ENCODE measurements at regions not wholly inside any gene's neighbourhood (a gene's known extent, or its start where the extent isn't known, plus 50 kb on each side); places are given as distances from the start of the nearest gene placed in this dataset.

DNA sequence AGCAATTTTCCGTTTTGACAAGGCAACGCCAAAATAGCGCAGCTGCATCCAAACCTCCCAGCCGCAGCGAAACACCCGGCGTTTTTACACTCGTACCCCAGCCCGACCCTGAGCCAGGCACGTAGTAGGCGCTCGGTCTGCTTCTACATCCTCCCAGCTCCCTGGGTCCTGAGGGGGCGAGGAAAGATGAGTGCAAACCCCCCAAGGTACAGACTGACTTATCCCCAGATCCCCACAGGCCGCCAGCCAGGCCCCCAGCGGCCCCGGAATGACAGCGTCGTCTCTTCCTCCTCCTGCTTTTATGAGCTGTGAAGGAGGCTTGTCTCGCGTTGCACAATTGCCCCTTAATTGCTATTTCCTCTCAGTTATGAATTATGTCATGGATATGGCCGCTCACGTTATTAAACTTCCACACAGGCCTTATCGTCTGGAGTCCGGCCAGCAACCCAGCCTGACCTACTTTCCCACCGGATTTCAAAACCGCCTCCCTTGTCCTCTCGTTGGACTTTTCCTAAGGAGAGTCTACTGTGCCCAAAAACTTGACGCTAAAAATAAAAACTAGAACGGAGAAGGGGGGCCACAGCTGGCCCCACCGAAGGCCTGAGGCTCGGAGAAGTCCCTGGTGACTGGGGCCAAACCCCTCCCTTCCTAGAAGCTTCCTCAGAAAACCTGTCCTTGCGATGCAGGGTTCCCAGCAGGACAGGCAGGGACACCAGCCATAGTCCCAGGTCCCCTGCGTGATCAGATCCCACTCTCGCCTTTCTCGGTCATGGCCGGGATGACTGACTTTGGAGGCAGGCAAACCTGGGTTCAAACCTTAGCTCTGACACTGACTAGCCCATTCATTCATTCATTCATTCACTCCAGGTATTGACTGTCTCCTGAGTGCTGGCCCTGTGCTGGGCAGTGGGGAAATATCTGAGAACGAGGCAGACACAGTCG, 130.9 kb upstream of the PTPN1 start:
- peak; percentile 88 for DNase-seq

DNA sequence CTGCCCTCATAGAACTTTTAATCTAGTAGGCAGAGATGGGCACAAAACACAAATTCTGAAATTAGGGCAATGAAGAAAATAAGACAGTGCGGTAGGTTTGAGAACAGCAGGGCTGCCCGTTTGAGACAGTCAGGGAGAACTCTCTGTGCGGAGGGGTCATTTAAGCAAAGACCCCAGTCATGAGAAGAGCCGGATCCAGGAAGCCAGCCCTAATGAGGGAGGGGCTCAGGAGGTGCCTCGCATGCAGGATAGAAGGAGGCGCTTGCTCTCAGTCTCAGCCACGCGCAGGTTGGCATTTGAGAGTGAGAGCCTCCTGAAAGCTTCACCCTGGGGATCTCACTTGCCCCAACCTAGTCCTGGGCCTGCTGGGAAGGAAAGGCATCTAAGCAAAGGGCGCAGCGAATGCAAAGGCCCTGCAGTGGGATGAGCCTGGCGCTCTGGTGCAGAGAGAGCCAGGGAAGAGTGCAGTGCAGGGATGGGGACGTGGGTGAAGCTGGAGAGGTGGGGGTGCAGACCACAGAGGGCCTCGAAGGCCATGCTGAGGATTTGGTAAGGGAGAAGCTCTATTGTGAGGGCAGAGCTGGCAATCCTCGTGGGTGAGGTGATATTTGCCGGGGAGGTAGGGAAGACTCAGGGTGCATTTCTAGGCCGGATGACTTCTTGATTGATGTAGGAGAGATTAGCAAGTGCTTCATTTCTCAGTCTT, 130.0 kb upstream of the PTPN1 start:
- DNase-seq, result no peak

DNA sequence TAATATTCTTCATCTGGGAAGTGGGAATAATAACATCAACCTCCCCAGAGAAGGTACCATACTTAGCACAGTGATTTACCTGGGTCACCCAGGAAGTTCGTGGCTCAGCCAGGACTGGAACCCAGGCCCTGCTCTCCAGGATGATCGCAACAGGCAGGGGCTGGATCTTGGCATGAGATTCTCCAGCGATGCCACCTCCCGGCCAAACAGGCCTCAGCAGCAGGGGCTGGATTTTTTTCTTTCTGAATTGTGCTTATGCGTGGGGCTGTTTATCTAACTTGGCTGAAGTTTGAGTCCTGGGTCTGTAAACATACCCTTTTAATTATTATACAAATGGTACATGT, 129.5 kb upstream of the PTPN1 start:
- DNase-seq, result peak; percentile 62

DNA sequence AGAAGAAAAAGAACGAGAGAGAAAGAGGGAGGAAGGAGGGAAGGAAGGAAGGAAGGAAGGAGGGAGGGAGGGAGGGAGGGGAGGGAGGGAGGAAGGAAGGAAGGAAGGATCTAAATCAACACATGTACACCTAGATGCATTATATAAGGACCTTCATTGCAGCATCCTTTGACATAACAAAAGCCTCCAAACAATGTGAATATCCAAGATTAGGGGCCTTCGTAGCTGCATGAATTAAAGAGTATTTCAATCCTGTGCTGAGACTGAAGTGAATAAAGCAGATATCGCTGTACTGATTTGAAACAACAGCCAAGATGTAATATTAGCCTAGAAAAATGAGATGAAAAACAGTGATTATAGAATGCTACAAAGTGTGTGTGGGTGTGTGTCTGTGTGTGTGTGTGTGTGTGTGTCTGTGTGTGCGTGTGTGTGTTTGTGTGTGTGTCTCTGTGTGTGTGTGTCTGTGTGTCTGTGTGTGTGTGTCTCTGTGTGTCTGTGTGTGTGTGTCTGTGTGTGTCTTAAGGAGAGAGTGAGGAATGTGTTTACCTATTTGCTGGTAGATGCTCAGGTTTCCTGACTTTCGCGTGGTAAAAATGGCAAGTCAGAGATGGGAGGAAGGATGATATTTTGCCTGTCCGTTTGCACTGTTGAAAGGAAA, 129.0 kb upstream of the PTPN1 start:
- DNase-seq, result no peak

DNA sequence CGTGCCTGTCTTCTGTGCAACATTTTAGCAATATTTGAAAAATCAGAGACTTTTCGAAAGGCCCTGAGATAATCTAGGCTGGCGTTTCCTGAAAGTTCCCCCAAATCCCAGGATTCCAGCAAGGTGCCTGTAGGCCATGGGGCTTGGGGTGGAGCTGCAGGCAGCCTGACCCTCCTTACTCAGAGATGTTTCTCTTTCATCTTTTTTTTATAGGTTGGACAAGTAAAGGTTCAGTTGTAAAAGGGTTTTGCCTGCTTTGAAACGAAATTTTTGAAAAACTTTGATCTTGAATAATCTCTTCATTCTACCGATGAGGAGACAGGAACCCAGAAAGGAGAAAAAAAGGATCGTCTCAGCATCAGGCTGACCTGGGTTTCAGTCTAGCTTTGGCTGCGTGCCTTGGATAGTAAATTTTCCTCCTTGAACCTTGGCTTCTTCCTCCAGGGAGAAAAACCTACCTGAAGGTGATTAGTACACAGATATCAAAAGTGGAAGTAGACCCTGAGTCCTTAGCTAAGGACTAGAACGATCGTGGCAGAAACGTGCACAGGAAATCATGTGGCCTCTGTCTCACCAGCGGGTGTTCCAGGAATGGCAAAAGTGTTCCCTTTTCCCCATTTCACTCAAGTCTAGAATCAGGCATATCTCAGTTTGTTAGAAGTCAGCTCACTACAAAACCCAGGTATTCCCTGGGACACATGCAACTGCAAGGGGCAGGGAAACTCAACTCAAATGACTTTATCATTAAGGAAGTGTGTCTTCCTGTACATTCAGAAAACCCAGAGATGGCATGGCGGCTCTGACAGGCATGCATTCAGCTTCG, 128.2 kb upstream of the PTPN1 start:
- DNase-seq, result no peak

DNA sequence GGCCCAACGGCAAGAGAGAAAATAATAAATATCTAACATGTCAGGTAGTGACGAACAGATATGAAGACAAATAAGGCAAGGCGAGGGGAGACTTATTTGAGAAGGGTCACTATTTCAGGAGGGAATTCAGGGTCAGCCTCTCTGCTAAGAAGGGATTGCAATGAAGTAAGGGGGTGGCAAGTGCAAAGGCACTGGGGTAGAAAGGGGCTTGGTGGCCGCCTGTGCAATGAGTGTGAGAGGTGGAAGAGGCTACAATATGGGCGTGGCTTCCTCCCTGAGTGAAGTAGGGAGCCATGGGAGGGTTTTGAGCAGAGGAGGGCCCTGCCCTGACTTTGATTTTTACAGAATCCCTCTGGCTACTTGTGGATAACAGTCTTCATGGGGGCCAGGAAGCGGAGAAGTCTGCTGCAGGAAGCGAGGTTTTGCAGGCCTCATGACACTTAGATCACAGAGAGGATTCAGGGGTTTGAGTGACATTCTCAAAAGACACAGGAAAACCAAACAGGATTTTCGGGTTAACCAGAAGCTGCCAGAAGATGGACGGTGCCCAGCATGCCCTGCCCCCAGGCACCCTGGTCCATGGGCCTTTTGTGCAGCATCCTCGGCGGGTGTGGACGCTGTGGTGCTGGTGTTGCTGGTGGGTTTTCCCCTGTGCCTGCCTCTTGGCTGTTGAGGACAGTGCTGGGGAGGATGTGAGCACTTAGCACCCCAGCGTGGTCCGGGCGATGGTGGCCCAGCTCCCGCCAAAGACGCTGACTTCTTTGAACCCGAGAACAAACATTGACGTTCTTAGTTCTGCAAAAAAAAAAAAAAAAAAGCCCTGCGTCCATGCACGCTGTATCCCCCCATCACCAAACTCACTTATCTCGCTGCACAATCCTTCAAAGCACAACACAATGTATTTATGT, 124.2 kb upstream of the PTPN1 start:
- no peak for DNase-seq

DNA sequence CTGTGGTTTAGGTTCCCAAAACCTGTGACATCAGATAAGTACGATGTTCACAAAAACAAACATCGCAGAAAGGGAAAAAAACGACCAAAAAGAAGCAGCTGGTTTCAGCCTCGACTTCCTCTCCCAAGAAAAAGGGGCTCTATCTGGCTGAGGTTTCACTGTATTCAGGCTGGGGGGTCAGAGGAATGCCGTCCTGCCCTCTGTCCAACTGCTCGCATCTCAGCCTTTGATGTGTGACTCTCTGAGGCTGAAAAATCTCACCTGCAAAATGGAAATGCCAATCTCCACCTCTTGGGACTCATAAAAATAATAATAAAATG, 123.6 kb upstream of the PTPN1 start:
- DNase-seq, result no peak

DNA sequence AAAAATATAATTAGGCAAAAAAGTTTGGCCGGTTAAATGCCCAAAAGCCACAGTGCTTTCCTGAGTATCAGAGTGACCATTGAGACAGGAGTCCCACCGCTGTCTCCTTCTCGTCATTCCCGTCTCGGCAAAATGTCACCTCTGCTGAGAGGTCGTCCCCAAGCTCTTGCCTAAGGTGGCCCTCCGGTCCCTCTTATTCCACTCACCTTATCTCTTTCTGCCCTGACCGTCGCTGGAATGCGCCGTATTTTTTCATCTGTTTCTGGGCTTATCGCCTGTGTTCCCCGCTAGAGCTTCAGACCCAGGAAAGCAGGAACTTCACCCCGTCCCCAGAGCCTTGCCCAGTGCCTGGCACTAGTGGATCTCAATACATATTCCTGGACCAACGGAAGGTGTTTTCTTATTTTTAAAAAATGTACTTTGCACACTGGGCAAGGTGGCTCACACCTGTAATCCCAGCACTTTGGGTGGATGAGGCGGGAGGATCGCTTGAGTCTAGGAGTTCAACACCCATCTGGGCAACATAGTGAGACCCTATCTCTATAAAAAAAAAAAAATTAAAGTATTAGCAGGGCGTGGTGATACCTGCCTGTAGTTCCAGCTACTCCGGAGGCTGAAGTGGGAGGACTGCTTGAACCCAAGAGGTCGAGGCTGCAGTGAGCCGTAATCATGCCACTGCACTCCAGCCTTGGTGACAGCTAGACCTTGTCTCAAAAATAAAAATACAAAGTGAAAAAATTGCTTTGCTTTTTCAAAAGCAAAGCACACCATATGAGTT, 122.8 kb upstream of the PTPN1 start:
- DNase-seq, result no peak

DNA sequence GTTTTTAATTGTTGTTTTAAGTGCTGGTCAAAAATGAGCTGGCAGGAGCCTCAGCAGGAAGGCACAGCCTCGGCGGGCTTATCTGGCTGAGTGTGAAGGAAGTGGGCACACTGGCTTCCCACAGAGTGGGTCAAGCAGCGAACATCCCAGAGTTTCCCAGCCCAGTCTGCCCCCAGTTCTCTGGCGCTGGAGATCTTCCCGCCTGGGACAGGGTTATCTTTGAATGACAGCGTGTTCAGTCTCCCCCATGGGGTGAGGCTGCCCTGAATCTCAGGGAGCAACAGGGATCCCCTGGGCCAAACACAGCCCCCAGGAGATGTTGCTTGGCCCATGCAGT, 122.2 kb upstream of the PTPN1 start:
- DNase-seq, result peak; percentile 11

DNA sequence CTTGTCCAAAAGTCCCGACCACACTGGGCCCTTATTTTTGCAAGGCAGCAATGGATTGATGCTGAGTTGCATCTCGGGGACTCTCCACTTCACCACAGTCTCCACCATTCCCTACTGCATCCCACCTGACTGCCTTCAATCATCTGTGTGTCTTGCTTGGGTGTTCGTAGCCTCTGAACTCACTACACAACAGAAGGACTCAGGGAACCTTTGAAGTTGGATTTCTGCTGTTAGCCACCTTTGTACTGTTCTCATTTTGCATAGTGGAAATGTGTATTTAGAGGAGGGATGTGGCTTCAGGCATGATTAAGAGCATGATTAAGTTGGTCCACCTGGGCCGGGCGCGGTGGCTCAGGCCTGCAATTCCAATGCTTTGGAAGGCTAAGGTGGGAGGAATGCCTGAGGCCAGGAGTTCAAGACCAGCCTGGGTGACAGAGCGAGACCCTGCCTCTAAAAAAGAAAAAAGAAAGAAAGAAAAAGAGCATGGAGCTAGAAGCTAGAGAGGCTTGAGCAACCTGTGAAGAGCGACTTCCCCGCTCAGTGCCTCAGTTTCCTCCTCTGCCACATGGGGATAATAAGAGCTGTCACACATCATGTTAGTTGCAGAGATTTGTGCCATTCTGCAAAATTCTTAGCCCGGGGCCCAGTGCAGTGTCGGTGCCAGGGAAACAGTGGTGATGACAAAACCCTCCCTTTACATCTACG, 121.3 kb upstream of the PTPN1 start:
- DNase-seq, result no peak

DNA sequence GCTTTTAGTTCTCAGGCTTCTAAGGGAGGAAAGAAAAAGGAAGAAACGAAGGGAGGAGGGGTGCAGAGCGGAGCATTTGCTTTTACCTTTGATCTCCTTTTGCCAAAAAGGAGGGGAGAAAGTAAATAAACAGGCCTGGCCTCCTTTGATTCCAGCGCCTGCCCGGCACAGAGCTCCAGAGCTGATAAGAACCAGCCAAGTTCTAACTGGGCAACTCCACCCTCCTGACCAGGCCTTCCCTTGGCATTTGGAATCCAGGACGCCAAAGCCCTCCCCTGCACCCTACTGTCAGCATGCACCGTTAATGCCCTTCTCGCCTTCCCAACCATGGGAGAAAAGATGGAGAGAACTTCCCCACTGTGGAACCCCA, 120.8 kb upstream of the PTPN1 start:
- DNase-seq, result no peak

DNA sequence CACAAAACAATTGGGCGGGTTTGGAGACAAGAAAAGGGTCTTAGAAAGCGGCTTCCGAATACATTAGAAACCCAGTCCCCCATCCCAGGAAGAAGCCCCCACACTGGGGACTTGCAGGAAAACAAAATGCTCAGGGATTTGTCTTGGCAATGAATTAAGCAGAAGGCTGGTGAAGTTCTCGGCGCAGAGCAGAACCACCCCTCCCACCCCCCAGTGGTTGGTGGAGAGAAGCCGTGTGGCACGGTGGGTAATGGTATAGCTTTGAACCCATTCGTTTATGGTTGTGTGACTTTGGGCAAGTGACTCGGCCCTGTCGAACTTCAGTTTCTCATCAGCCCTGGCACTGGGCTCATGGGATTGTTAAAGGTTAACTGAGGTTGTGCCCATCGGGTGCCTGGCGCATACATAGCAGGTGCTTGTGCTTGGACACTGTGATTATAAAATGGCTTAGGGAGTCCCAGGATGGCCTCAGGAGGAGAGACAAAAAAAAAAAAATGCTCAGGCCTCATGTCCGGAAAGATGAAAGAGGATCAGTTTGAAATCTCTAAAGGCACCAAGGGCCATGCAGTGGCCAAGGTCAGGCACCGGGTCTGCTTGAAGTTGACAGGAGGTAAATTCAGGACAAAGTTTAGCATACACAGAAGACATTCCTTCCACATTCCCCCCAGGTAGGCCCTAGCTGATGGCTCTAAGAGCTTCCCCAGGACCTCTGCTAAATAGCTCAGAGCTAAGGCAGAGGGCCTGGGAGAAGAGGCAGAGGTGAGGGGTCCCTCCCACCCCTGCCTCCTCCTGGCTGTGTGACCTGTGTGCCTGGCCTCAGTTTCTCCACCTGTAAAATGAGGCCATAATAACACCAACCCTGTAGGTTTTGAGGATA, 120.1 kb upstream of the PTPN1 start:
- no peak for DNase-seq

DNA sequence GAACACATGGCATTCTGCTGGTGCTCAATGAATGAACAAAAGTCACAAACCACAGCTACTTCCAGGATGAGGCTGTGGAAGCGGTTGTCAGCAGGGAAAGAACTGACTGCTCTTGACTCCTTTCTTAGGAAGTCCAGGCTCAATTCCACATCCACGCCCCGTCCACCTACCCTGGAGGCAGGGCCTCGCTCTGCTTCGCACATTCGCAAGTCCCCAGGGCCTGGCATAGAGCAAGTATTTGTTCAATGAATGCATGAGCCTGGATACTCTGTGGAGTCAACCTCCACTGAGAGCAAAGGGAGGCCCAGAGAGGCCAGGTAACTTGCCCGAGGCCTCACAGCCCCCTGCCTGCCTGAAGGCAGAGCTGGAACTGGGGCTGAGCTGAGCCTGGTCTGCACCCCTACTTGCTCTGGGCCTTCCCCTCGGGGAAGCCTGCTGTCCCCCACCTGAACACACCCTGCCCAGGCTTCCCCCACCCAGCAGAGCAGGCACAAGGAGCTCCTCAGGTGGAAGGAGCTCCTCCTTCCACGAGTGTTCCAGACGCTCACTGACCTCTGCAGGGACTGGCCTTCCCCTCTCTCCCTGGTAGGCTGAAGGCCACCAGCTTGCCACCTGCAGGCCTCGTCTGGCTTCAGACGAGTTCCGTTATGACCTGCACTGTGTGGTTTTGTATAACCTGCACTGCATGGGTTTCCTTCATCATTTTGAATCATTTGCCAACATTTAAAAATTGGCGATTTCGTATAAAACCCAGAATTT, 119.3 kb upstream of the PTPN1 start:
- DNase-seq, result no peak

DNA sequence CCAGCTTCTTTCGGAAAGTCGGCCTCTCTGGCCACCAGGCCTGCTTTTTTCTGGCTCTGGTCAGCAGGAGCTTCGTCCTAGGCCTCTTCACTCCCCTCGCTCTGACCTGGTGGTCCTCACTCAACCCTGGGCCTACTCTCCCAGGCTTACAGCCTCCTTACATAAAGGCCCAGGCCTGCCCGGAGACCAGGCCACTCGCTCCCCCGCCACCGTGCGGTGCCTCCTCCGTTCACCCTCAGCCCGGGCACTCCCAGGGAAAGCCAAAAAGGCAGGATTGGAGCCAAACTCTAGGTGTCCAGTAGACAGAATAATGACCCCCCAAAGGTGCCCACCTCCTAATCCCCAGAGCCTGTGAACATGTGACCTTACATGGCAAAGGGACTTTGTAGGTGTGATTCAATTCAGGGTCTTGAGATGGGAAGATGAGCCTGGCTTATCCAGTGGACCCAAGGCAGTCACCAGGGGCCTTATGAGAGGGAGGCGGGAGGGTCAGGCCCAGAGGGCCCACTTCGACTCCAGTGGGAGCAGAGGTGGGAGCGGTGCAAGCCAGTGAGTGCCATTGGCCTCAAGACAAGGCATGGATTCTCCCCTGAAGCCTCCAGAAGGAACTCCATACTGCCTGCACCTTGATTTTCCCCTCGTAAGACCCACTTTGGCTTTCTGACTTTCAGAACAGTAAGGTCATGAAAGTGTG, 118.6 kb upstream of the PTPN1 start:
- no peak for DNase-seq

DNA sequence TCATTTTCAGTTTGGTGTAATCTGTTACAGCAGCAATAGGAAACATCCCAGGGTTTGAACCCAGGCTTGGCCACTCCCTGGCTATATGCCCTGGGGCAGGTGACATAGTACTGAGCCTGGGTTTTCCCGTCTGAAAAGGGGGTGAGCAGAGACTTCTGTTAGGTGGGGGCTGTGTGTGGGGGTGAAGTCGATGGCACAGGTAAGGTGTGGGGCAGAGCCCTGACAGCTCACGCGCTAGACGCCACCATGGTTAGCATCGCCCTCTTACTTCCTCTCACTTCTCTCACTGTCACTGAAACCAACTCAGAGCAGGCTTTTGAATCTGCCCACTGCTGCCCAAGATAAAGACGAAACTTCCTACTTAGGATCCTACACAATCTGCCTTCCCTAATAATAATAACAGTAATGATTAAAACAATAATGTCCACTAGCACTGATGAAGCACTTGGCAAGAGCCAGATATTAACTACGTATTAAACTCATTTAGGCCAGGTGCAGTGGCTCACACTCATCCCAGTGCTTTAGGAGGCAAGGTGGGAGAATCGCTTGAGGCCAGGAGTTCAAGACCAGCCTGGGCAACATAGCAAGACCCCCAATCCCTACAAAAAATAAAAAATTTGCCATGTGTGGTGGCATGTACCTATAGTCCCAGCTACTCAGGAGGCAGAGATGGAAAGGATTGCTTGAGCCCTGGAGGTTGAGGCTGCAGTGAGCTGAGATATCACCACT, 117.9 kb upstream of the PTPN1 start:
- no peak for DNase-seq

DNA sequence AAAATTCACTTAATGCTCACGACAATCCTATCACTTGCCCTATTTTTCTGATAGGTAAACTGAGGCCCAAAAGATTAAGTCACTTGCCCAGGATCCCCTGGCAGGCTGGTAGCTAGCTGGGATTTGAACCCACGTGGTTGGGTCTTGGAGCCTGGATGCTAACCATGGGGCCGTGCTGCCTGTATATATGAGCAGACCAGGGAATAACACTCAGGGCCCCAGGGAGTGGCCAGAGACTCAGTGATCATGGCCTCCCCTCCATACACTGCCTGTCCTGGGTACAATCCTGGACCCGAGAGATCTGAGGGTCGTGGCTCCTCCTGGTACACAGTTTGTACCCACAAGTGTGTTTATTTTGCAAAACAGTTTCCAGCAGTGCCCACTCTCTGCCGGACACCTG, 116.9 kb upstream of the PTPN1 start:
- no peak for DNase-seq

DNA sequence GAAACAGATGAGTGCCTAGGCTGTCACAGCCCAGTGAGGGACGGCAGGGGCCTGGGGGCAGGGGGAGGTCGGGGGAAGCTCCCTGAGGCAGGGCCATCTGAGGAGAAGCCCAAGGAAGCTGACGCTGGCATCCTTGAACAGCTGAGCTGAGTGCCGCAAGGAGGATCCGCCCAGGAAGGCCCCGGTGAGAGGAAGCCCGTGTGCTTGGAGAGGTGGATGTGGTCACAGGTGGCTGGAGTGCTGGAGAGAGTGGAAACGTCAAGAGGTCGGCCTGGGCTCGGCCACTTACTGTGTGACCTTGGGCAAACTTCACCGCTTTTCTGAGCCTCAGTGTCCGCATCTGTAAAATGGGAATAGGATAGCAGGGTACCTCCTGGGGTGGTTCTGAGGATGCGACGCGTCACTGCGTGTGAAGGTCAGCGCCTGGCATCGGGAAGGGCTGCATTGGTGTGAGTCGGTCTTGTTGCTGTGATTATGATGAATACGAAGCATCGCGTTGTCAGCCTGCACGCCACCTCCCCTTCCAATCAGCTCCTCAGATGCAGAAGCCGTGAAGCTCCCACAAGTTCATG, 116.1 kb upstream of the PTPN1 start:
- DNase-seq, result no peak
